ACC112 (cell line): ENCODE measurements at regions not wholly inside any gene's neighbourhood (a gene's known extent, or its start where the extent isn't known, plus 50 kb on each side); places are given as distances from the start of the nearest gene placed in this dataset.

Experiments used
- H2AFZ ChIP-seq: fragments of 200-600 bp; sonication (generic); one replicate; pipeline ENCODE4 v1.6.0; 2017; ENCODE audit warnings: antibody characterized with exemption, low read length; ENCODE audit not compliant: unreplicated experiment
- H3K27ac ChIP-seq: fragments of 200-600 bp; sonication (generic); 2 replicates; pipeline ENCODE4 v1.5.1; 2014; ENCODE audit warnings: low read depth, mild to moderate bottlenecking, antibody characterized with exemption, low read length, moderate library complexity
- H3K27me3 ChIP-seq: fragments of 200-600 bp; sonication (generic); 2 replicates; pipeline ENCODE4 v1.6.1; 2014; ENCODE audit warnings: mild to moderate bottlenecking, antibody characterized with exemption, low read length, moderate library complexity, mixed read lengths; ENCODE audit not compliant: insufficient read depth
- H3K36me3 ChIP-seq: fragments of 200-600 bp; sonication (generic); 2 replicates; pipeline ENCODE4 v1.6.1; 2016; ENCODE audit warnings: mild to moderate bottlenecking, antibody characterized with exemption, low read length, moderate library complexity, mixed read lengths; ENCODE audit not compliant: insufficient read depth
- H3K4me1 ChIP-seq: fragments of 200-600 bp; sonication (generic); one replicate; pipeline ENCODE4 v1.6.1; 2016; ENCODE audit warnings: low read length, mixed read lengths; ENCODE audit not compliant: insufficient read depth, unreplicated experiment, control insufficient read depth
- H3K4me3 ChIP-seq: fragments of 200-600 bp; sonication (generic); 2 replicates; pipeline ENCODE4 v1.5.1; 2014; ENCODE audit warnings: mild to moderate bottlenecking, low read depth, low read length
- H3K79me2 ChIP-seq: fragments of 200-600 bp; sonication (generic); one replicate; pipeline ENCODE4 v1.6.0; 2016; ENCODE audit warnings: low read length; ENCODE audit not compliant: control insufficient read depth, unreplicated experiment, insufficient read depth

DNA sequence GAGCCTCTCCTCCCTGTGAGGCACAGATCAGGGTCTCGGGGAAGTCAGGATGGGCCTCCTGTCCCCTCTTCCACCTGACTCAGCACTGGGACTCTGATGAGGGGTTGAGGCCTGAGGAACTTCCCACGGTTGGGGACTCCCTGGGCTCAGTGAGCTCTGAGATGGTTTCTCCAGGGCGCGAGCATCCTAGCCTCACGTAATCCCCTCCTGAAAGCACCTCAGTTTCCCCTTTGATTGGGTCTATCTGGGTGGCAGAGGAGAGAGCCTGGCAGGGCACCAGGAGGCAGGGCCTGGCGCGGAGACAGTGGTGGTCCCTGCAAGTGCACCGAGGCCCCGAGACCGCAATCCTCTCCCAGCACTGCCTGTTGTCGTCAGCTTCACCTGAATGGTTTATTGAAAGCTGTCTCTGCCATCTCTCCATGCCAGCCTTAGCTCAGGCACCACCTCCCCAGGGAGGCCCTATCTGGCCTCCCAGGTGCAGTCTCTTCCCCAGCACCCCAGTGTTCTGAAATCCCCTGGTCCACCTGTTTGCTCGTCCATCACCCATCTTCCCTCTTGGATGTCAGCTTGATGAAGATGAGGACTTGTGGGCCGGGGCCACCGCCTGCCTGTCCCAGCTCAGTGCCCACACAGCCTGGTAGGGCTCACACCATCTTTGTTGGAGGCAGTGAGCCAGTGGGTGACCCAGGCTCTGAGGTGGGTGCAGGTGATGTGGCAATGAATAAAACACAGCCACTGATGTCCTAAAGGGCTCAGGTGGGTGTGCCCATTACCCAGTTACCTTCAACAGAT is 52.2 kb upstream of the PCSK6 start:
- Histone ChIP-seq H3K4me3 (no peak overlapping the region), H3K27me3 (peaks cover 30% of the 10 kb centered on the region), H3K27ac (no peak overlapping the region), H3K4me1 (no peaks in the 10 kb centered on the region), H2AFZ (no peak overlapping the region), H3K79me2 (no peaks in the 10 kb centered on the region), H3K36me3 (no peaks in the 10 kb centered on the region)

GRCh38 chr15:101540480-101541239 is 51.2 kb upstream of the PCSK6 start:
- H2AFZ ChIP-seq: no peak overlapping the region
- no peak overlapping the region for H3K4me3 ChIP-seq
- H3K27me3 ChIP-seq: peaks cover 21% of the 10 kb centered on the region
- H3K36me3 ChIP-seq: no peaks in the 10 kb centered on the region
- no peaks in the 10 kb centered on the region for H3K4me1 ChIP-seq
- H3K79me2 ChIP-seq: no peaks in the 10 kb centered on the region
- H3K27ac ChIP-seq: no peak overlapping the region

GRCh38 chr15:101539930-101540329 is 50.4 kb upstream of the PCSK6 start:
- H3K27ac ChIP-seq: no peak overlapping the region
- H3K27me3 ChIP-seq: peaks cover 13% of the 10 kb centered on the region
- no peak overlapping the region for H3K4me3 ChIP-seq
- H2AFZ ChIP-seq: no peak overlapping the region
- H3K36me3 ChIP-seq: no peaks in the 10 kb centered on the region
- no peaks in the 10 kb centered on the region for H3K4me1 ChIP-seq
- no peaks in the 10 kb centered on the region for H3K79me2 ChIP-seq

- Histone ChIP-seq H3K4me1 (no peaks in the 10 kb centered on the region), H3K79me2 (no peaks in the 10 kb centered on the region), H3K4me3 (no peak overlapping the region), H2AFZ (no peak overlapping the region), H3K36me3 (no peaks in the 10 kb centered on the region), H3K27me3 (peaks cover 9% of the 10 kb centered on the region), H3K27ac (no peak overlapping the region)
Measured at GRCh38 chr15:101539492-101539891, 50.0 kb upstream of the PCSK6 start.
